BLaER1 treated with 17β-estradiol and CSF1 and Interleukin-3, amounts not matched to agents 10 nM and 100 nM (cell line): ENCODE measurements at regions not wholly inside any gene's neighbourhood (a gene's known extent, or its start where the extent isn't known, plus 50 kb on each side); places are given as distances from the start of the nearest gene placed in this dataset.

Source experiments
- H3K27ac ChIP-seq, 11 experiments: shearing (Covaris generic); formaldehyde crosslinking; 2 replicates each; pipeline ENCODE4 v1.8.1; 2022
- H3K27me3 ChIP-seq, 11 experiments: shearing (Covaris generic); formaldehyde crosslinking; 2 replicates each; pipeline ENCODE4 v1.8.1; 2022
- H3K36me3 ChIP-seq, 11 experiments: shearing (Covaris generic); formaldehyde crosslinking; 2 replicates each; pipeline ENCODE4 v1.8.1; 2022
- H3K4me1 ChIP-seq, 10 experiments: shearing (Covaris generic); formaldehyde crosslinking; 2 replicates each; pipeline ENCODE4 v1.8.1; 2022
- H3K4me2 ChIP-seq, 11 experiments: shearing (Covaris generic); formaldehyde crosslinking; 2 replicates each; pipeline ENCODE4 v1.8.1; 2022
- H3K4me3 ChIP-seq, 10 experiments: shearing (Covaris generic); formaldehyde crosslinking; 2 replicates each; pipeline ENCODE4 v1.8.1; 2022
- H3K9ac ChIP-seq, 11 experiments: shearing (Covaris generic); formaldehyde crosslinking; 2 replicates each; pipeline ENCODE4 v1.8.1; 2022
- H3K9me3 ChIP-seq, 11 experiments: shearing (Covaris generic); formaldehyde crosslinking; replicated peaks in 1 of 11; 2 replicates each; pipeline ENCODE4 v1.8.1; 2022
- H4K20me1 ChIP-seq, 11 experiments: shearing (Covaris generic); formaldehyde crosslinking; 2 replicates each; pipeline ENCODE4 v1.8.1; 2022
- Cebpa-rat ChIP-seq, 11 experiments: shearing (Covaris generic); IDR thresholded peaks; 2 replicates each; pipeline ENCODE4 v1.8.1; 2022

GRCh38 chr7:112876877-112877276 is 86.7 kb upstream of the TMEM168 start:
- peaks cover 0 to 61% (median 0%) of the 10 kb centered on the region in 11 experiments; a peak in 5 of 22 replicates for H4K20me1 ChIP-seq
- H3K27me3 ChIP-seq = no peaks in the 10 kb centered on the region
- peaks cover 0 to 29% (median under 1%) of the 10 kb centered on the region in 10 experiments; a peak in 12 of 20 replicates for H3K4me1 ChIP-seq
- H3K9me3 ChIP-seq = peaks cover 0 to 9% (median 0%) of the 10 kb centered on the region in 11 experiments; a peak in 7 of 22 replicates
- TF ChIP-seq Cebpa-rat (IDR thresholded peaks at IDR 0.05) = no peak
- H3K4me2 ChIP-seq = no peak overlapping the region
- H3K4me3 ChIP-seq = no peak overlapping the region
- H3K36me3 ChIP-seq = peaks cover under 1 to 60% (median 20%) of the 10 kb centered on the region in 11 experiments; a peak in 20 of 22 replicates
- no peak overlapping the region for H3K9ac ChIP-seq
- H3K27ac ChIP-seq = no peak overlapping the region

GRCh38 chr7:112874909-112875308 is 84.7 kb upstream of the TMEM168 start:
- no peak overlapping the region for H3K4me3 ChIP-seq
- no peak overlapping the region for H3K9ac ChIP-seq
- peaks cover 0 to 46% (median 11%) of the 10 kb centered on the region in 11 experiments; a peak in 16 of 22 replicates for H3K36me3 ChIP-seq
- no peak for TF ChIP-seq Cebpa-rat (IDR thresholded peaks at IDR 0.05)
- H3K27ac ChIP-seq = no peak overlapping the region
- H4K20me1 ChIP-seq = peaks cover 0 to 73% (median 0%) of the 10 kb centered on the region in 11 experiments; a peak in 5 of 22 replicates
- H3K4me2 ChIP-seq = no peak overlapping the region
- H3K4me1 ChIP-seq = peaks cover 0 to 17% (median 0%) of the 10 kb centered on the region in 10 experiments; a peak in 7 of 20 replicates
- peaks cover 0 to 6% (median 3%) of the 10 kb centered on the region in 11 experiments; a peak in 6 of 22 replicates for H3K9me3 ChIP-seq
- no peaks in the 10 kb centered on the region for H3K27me3 ChIP-seq

GRCh38 chr7:112873831-112874553 is 83.8 kb upstream of the TMEM168 start:
- H3K9ac ChIP-seq = no peak overlapping the region
- H3K27ac ChIP-seq = no peak overlapping the region
- peaks cover 0 to 17% (median 0%) of the 10 kb centered on the region in 10 experiments; a peak in 7 of 20 replicates for H3K4me1 ChIP-seq
- H3K27me3 ChIP-seq = no peaks in the 10 kb centered on the region
- H3K9me3 ChIP-seq = peaks cover 0 to 14% (median 9%) of the 10 kb centered on the region in 11 experiments; a peak in 19 of 22 replicates
- H3K36me3 ChIP-seq = peaks cover 0 to 47% (median 14%) of the 10 kb centered on the region in 11 experiments; a peak in 17 of 22 replicates
- peak overlapping the region in 1 of 11 experiments; percentile 11; a peak in 1 of 22 replicates for H3K4me2 ChIP-seq
- no peak overlapping the region for H3K4me3 ChIP-seq
- TF ChIP-seq Cebpa-rat (IDR thresholded peaks at IDR 0.05) = no peak
- peaks cover 0 to 78% (median 0%) of the 10 kb centered on the region in 11 experiments; a peak in 7 of 22 replicates for H4K20me1 ChIP-seq

- Histone ChIP-seq H3K4me2 (no peak overlapping the region), H3K9me3 (peaks cover 9 to 38% (median 29%) of the 10 kb centered on the region in 11 experiments; a peak in 21 of 22 replicates), H3K9ac (no peak overlapping the region), H3K36me3 (peaks cover 8 to 43% (median 19%) of the 10 kb centered on the region in 11 experiments; a peak in 17 of 22 replicates), H3K4me3 (no peak overlapping the region), H3K27me3 (no peaks in the 10 kb centered on the region), H3K4me1 (peaks cover 0 to 9% (median 0%) of the 10 kb centered on the region in 10 experiments; a peak in 9 of 20 replicates), H4K20me1 (peaks cover 0 to 94% (median 0%) of the 10 kb centered on the region in 11 experiments; a peak in 7 of 22 replicates), H3K27ac (no peak overlapping the region)
- no peak for TF ChIP-seq Cebpa-rat (IDR thresholded peaks at IDR 0.05)
These were observed 79.0 kb upstream of the TMEM168 start for GRCh38 chr7:112869111-112869774.

GRCh38 chr7:112868609-112869008 is 78.4 kb upstream of the TMEM168 start:
- Histone ChIP-seq H3K36me3 (peaks cover 12 to 49% (median 19%) of the 10 kb centered on the region in 11 experiments; a peak in 18 of 22 replicates), H3K27ac (no peak overlapping the region), H3K9ac (no peak overlapping the region), H3K9me3 (peaks cover 16 to 45% (median 33%) of the 10 kb centered on the region in 11 experiments; a peak in 21 of 22 replicates), H3K4me2 (no peak overlapping the region), H4K20me1 (peaks cover 0 to 93% (median 0%) of the 10 kb centered on the region in 11 experiments; a peak in 7 of 22 replicates), H3K27me3 (no peaks in the 10 kb centered on the region), H3K4me1 (peaks cover 0 to 9% (median 0%) of the 10 kb centered on the region in 10 experiments; a peak in 7 of 20 replicates), H3K4me3 (no peak overlapping the region)
- no peak for TF ChIP-seq Cebpa-rat (IDR thresholded peaks at IDR 0.05)

- no peak overlapping the region for H3K27ac ChIP-seq
- peak overlapping the region in 3 of 11 experiments; percentile 35 to 50 (median 38); a peak in 6 of 22 replicates for H3K4me2 ChIP-seq
- H4K20me1 ChIP-seq = peaks cover 0 to 89% (median 0%) of the 10 kb centered on the region in 11 experiments; a peak in 7 of 22 replicates
- H3K27me3 ChIP-seq = no peaks in the 10 kb centered on the region
- H3K9me3 ChIP-seq = peaks cover 27 to 58% (median 43%) of the 10 kb centered on the region in 11 experiments
- no peak for TF ChIP-seq Cebpa-rat (IDR thresholded peaks at IDR 0.05)
- peaks cover 0 to 9% (median 0%) of the 10 kb centered on the region in 10 experiments; a peak in 6 of 20 replicates for H3K4me1 ChIP-seq
- no peak overlapping the region for H3K9ac ChIP-seq
- H3K4me3 ChIP-seq = no peak overlapping the region
- peaks cover 18 to 71% (median 31%) of the 10 kb centered on the region in 11 experiments; a peak in 19 of 22 replicates for H3K36me3 ChIP-seq
These were observed 76.2 kb upstream of the TMEM168 start for GRCh38 chr7:112866424-112866823.

- Histone ChIP-seq H3K36me3 (peaks cover 16 to 80% (median 32%) of the 10 kb centered on the region in 11 experiments; a peak in 19 of 22 replicates), H3K4me2 (no peak overlapping the region), H3K9ac (no peak overlapping the region), H4K20me1 (peaks cover 0 to 87% (median 0%) of the 10 kb centered on the region in 11 experiments; a peak in 7 of 22 replicates), H3K4me3 (no peak overlapping the region), H3K4me1 (peaks cover 0 to 9% (median 0%) of the 10 kb centered on the region in 10 experiments; a peak in 6 of 20 replicates), H3K27me3 (no peaks in the 10 kb centered on the region), H3K27ac (no peak overlapping the region), H3K9me3 (peaks cover 27 to 48% (median 41%) of the 10 kb centered on the region in 11 experiments)
- TF ChIP-seq Cebpa-rat (IDR thresholded peaks at IDR 0.05) = no peak
These were observed 74.2 kb upstream of the TMEM168 start for GRCh38 chr7:112864380-112864779.

GRCh38 chr7:112858838-112859237 is 68.6 kb upstream of the TMEM168 start:
- Histone ChIP-seq H3K36me3 (peaks cover 0 to 59% (median 16%) of the 10 kb centered on the region in 11 experiments; a peak in 14 of 22 replicates), H4K20me1 (peaks cover 0 to 81% (median 0%) of the 10 kb centered on the region in 11 experiments; a peak in 3 of 22 replicates), H3K9ac (no peak overlapping the region), H3K9me3 (peaks cover 12 to 16% (median 14%) of the 10 kb centered on the region in 11 experiments; a peak in 17 of 22 replicates), H3K4me1 (peaks cover 0 to 12% (median 0%) of the 10 kb centered on the region in 10 experiments; a peak in 3 of 20 replicates), H3K4me3 (no peak overlapping the region), H3K27ac (no peak overlapping the region), H3K27me3 (no peaks in the 10 kb centered on the region), H3K4me2 (no peak overlapping the region)
- no peak for TF ChIP-seq Cebpa-rat (IDR thresholded peaks at IDR 0.05)
